NCI-H2029 (cell line): ENCODE measurements at regions not wholly inside any gene's neighbourhood (a gene's known extent, or its start where the extent isn't known, plus 50 kb on each side); places are given as distances from the start of the nearest gene placed in this dataset.
A peak's percentile ranks its signal among the peaks of the same experiment; 100 is the strongest.

Experiments
- DNase-seq: peaks from one replicate; lab custom pipeline; 2025; lab: John Stamatoyannopoulos, UW

GRCh38 chr1:37281354-37281753 lies 193.0 kb upstream of the ZC3H12A start:
- no peak for DNase-seq

GRCh38 chr1:37282764-37283163 lies 191.6 kb upstream of the ZC3H12A start:
- no peak for DNase-seq

- no peak for DNase-seq
Measured at GRCh38 chr1:37284053-37284452, 190.3 kb upstream of the ZC3H12A start.

- no peak for DNase-seq
Measured at GRCh38 chr1:37286881-37287280, 187.5 kb upstream of the ZC3H12A start.

GRCh38 chr1:37288900-37289299 lies 185.5 kb upstream of the ZC3H12A start:
- DNase-seq = no peak

- no peak for DNase-seq
Measured at GRCh38 chr1:37290718-37291117, 183.7 kb upstream of the ZC3H12A start.

GRCh38 chr1:37292789-37293188 lies 181.6 kb upstream of the ZC3H12A start:
- DNase-seq = no peak

GRCh38 chr1:37294096-37294495 lies 180.3 kb upstream of the ZC3H12A start:
- DNase-seq = no peak

- DNase-seq = no peak
Measured at GRCh38 chr1:37294529-37294928, 179.9 kb upstream of the ZC3H12A start.

- no peak for DNase-seq
Measured at GRCh38 chr1:37298769-37299168, 175.6 kb upstream of the ZC3H12A start.

- no peak for DNase-seq
Measured at GRCh38 chr1:37299216-37299615, 175.2 kb upstream of the ZC3H12A start.

GRCh38 chr1:37303884-37304574 lies 170.4 kb upstream of the ZC3H12A start:
- DNase-seq = peak; percentile 79

GRCh38 chr1:37305108-37305507 lies 169.3 kb upstream of the ZC3H12A start:
- no peak for DNase-seq

GRCh38 chr1:37305841-37306240 lies 168.5 kb upstream of the ZC3H12A start:
- peak; percentile 96 for DNase-seq

- peak; percentile 92 for DNase-seq
Measured at GRCh38 chr1:37306461-37306860, 167.9 kb upstream of the ZC3H12A start.

- no peak for DNase-seq
Measured at GRCh38 chr1:37306871-37307270, 167.5 kb upstream of the ZC3H12A start.

GRCh38 chr1:37308031-37308960 lies 166.1 kb upstream of the ZC3H12A start:
- DNase-seq = no peak

GRCh38 chr1:37309574-37309973 lies 164.8 kb upstream of the ZC3H12A start:
- no peak for DNase-seq

GRCh38 chr1:37310064-37310463 lies 164.3 kb upstream of the ZC3H12A start:
- DNase-seq = no peak

- no peak for DNase-seq
Measured at GRCh38 chr1:37315371-37315846, 159.0 kb upstream of the ZC3H12A start.

GRCh38 chr1:37317870-37318467 lies 156.4 kb upstream of the ZC3H12A start:
- peak; percentile 85 for DNase-seq

- DNase-seq = no peak
Measured at GRCh38 chr1:37318490-37318889, 155.9 kb upstream of the ZC3H12A start.

- no peak for DNase-seq
Measured at GRCh38 chr1:37319284-37319683, 155.1 kb upstream of the ZC3H12A start.
